Islet precursor cell (in vitro differentiated cells): ENCODE measurements at regions not wholly inside any gene's neighbourhood (a gene's known extent, or its start where the extent isn't known, plus 50 kb on each side); places are given as distances from the start of the nearest gene placed in this dataset.

Experiments
- DNase-seq: peaks from one replicate; pipeline ENCODE4 v3.0.0-alpha.2; 2018

DNA sequence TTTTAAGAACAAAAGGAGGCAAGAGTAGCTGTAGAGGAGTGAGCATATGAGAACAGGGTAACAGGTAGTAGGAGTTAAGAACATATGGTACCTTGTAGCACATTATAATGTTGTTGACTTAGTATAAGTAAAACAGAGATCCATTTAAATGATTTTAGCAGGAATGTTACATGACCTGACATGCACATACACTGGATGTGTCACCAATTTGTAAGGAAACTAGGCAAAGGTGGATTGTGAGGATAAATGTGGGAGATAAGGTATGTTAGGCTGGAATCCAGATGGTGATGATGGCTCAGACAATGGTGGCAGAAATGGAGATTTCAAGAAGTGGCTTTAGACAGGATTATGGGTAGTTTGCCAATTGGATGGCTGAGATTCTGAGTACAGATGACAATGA lies 443.1 kb upstream of the DAB2 start:
- DNase-seq, result no peak

DNA sequence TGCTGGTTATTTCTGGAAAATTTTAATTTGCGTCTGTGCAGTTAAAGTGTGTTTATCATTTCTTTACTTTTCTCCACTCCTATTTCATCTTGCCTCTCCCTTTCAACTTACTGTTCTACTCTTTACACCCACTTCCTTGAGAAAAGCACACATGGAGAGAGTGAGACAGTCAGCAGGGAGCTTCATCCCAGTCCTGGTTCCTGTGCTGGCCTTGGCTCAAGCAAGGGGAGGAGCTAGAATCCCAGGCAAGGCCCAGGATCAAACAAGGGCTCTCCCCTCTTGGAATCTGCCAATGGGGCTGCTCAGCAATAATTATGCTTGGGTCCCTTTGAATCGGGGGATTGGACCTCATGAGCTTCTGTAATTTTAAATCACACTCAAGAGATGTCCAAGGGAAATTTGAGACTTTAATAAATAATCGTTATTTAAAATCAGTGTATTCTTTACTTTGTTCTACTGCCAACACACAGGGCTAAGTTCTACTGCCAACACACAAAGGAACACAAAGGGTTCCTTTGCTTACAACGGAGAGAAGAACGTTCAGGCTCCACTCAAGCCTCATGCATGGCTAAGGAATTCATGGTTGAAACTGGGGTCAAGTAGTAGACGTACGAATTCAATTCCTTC lies 439.3 kb upstream of the DAB2 start:
- DNase-seq, result no peak

DNA sequence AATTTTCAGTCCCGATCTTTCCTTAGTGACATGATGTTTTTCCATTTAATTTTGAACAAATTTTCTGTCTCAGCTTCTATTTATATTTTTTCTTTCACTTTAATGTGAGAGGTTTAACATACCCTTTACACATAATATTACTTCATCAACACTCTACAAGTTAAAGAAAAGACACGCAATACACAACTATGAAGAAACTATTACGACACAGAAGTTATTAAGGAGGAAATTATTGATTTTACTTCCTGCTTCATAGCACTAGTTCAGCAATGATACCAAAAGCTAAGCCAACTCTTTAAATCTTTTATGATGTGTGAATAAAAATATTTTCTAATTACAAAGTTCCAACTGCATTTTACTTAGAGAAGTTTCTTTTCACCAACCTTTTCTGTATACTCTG lies 432.3 kb upstream of the DAB2 start:
- no peak for DNase-seq

DNA sequence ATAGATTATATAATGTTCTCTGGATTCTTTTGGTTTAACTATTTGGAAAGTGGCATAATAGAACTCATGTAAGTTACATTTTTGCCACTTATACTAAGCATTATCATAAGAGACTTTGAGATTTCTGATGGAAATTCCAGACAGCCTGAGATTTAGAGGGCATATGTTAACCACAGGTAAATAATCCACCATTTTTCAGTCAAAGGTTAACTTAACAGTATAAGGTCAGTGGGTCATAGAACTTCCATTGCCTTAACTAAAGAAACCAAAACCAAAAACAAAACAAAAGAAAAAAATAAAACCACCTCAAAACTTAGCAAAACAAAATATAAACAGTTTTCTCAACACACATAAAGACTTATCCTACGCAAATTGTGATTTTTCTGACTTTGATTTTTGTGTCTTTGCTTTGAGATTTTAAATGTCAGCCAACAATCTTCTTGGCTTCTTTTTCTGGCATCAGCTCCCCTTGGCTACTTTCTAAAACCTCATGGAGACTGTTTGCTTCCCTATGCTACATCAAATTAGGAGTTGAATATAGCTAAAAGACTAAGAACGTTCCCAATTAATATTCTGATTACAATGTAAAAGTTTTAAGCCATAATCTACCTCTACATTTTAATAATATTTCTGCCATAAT lies 430.1 kb upstream of the DAB2 start:
- no peak for DNase-seq

DNA sequence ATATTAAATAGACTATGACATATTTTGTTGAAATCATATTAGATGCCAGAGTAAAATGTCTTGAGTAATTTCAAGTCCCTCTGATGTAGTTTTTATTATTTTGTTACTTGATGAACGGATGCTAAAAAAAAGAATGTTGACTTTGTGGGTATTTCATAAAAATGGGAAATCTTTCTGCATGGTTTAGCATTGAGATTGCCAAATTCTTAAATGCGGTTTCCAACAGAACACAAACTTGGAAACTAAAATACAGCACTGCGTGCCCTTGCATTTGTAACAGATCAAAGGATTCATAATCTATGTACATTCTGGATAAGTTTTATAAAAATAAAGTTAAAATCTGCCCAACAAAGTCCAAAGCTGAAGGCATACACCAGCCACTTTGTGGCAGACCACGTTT lies 425.5 kb upstream of the DAB2 start:
- DNase-seq, result no peak

DNA sequence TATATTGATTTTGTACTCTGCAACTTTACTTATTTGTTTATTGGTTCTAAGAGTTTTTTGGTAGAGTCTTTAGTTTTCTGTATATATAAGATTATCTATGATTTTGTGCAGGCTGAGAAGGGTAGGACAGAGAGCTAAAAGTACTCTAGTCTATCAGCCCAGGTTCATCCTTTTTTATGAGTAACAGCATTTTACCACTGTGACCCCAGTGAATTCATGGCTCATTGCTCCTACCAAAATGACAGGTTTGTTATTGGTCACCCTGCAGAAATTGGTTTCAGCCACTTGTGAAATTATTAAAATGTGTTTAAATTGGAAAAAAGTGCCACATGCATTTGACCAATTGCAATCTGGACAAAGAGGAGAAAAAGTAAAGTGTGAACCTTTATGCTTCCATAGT lies 421.4 kb upstream of the DAB2 start:
- DNase-seq, result no peak

DNA sequence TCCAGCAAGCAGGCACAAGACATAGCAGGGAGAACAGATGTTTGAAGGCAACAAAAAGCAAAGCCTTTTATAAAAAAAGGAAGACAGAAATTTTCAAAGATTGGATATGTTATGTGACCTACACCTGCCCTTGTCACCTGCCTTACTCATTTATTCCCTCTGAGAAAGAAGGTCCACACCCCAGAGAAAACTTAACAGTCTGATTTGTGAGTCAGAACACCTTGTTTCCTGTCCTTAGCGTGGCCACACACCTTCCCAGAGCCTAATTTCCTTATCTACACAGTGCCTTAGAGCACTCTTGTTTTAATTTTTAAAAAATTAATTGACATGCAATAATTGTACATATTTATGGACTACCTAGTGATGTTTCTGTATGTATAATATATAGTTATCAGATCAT lies 419.0 kb upstream of the DAB2 start:
- no peak for DNase-seq

DNA sequence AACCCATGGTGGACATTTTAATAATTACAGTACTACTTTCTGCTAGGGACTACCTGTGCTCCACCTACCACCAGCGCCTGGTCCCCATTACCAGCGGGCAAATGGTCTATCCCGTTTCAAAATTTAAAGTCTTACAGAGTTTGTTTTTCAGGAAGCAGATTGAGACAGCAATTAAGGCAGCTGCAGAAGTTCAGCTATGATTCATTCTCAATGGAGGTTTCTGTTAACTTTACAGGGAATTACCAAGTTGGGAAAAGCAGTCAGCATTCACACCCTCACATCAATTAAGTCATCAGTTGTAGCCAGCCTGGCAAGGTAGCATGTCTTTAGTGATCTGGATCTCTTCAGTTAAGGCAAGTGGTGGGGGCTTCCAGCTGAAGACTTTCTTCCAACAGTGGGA lies 410.6 kb upstream of the DAB2 start:
- no peak for DNase-seq

DNA sequence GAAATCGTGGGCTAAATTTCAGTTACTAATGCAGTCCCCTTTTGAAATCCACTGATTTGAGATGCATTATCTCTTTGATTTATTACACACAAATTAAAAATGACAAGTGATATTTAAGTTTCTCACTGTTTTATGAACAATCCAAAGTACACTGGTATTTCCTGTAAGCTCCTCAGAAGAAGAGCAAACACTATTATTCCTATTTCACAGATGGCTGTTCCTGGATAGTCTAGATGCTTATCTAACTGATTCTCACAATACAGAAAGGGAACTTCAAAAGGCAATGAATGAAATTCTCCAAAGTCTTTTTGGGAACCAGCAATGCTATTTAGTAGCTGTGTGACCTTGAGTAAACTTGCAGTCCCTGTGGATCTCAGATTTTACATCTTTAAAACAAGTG lies 404.7 kb upstream of the DAB2 start:
- no peak for DNase-seq

DNA sequence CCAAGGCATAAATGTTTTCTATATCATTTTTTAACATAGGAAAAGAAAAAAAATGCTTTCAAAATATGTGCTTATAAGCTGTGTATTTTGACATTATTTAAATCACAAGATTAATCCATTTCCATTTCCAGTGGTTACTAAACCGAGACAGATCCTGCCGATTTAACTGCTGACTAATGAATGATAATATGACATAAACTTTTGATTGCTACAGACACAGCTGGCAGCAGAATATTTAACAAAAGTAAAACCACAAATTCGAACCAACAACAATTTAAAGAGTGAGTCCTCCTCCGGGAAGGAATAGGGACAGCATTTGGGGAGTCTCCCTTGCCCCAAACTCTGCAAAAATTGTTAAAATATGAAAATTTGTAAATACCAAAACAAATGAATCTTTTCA lies 401.3 kb upstream of the DAB2 start:
- DNase-seq, result no peak

DNA sequence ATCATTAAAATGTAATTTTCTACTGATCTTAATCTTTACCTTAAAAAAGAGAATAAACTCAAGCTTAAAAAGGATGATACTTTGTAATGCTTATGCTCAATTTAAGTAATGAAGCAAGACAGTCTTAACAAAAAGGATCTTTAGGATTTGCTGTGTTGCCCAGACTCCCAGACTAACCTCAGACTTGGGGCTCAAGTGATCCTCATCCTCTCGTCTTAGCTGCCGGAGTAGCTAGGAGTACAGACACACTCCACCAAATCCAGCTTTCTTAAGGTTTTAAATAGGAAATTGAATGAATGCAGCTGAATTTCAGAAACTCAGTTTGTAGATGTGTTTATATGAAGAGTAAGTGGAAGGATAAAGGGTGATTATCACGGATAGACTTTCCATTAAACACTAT lies 400.5 kb upstream of the DAB2 start:
- DNase-seq, result no peak

DNA sequence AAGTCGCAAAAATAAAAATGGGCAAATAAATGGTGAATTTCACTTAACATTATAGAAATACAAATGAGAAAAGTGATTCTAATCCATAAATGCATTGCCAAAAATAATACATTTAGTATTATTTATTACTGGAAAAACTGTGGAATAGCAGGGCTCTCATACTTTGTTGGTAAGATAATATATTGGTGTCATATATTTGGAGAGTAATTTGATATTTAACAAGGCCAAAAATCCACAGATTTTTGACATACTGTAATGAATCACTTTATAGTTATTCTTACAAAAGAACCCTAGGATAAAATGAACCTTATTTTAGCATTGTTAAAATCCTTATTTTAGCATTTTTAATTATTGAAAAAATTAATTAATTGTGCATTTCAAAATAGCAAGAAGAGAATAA lies 397.2 kb upstream of the DAB2 start:
- no peak for DNase-seq

DNA sequence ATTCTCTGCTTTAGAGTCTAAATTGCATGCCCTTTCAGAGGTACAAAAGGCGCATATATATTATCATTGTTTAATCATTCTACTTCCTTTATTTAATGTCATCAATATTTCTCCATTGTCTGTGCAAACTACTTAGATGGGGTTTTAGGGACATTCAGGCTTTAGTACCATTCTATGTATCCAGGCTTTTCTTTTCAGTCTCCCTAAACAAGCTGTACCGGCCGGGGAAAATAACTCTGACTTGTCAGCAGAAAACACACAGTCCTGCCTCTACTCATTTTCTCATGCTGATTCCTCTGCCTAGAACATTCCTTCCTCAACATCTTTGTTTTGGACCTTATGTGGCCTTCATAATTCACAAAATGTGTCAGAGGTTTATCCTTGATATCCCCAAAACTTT lies 392.1 kb upstream of the DAB2 start:
- DNase-seq, result no peak

DNA sequence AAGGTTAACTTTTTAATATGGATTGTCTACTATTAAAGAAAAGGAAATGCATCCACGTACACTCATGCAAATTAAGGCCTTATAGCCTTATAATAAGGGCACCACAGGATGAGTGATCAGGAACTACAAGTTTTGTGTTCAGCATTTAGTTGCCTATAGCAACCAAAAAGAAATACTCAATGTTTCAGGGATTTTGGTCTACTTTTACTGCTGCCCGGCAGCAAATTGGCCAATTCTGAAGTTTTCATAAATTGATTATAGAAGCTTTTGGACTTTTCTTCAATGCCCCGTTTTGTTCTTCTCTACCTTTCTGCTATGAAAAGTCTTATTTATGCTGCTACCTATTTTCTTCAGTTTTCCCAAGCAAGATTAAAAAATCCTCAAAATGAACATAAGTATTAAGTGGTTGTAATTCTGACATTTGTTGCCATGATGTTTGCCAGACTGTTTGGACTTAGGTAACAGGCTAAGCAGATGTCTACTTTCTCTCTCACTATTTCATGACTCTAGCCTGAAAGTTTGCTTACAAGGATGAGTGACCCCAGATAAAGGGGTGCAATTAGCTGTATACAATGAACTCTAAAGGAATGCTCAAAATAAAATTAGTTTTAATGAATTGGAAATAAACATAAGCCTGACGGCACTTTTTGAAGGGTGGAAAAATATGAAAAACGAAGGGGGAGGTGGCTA lies 391.5 kb upstream of the DAB2 start:
- no peak for DNase-seq

DNA sequence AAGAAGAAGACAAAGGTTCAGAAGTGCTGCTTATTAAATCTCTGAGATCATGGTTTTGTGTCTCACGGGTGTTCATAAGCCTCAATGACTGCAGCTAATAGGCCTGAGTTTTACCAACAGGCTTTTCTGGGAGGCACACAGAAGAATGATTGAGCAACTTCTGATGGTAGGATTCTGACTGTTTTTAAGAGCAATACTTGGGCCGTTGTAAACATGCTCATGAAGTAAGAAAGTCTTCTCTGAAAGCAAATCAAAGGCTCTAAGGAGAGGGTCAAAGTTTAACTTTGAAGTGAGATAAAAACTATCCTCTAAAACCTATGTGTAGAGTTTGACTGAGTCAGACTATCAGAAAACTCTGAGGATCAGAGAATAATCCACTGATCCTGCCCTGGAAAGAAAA lies 390.9 kb upstream of the DAB2 start:
- DNase-seq, result no peak

DNA sequence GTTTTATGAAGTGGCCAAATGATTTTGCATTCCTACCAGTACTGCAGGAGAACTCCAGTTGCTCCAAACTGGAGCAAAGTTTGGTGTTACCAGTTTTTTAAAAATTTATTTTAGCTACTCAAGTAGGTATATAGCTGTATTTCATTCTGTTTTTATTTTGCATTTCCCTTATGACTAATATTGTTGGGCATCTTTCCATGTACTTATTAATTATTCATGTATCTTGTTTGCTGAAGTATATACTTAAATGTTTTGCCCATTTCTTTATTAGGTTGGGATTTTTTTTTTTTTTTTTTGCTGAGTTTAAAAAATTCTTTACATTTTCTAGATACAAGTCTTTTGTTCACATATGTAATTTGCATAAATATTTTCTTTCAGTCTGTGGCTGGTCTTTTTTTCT lies 386.6 kb upstream of the DAB2 start:
- no peak for DNase-seq

DNA sequence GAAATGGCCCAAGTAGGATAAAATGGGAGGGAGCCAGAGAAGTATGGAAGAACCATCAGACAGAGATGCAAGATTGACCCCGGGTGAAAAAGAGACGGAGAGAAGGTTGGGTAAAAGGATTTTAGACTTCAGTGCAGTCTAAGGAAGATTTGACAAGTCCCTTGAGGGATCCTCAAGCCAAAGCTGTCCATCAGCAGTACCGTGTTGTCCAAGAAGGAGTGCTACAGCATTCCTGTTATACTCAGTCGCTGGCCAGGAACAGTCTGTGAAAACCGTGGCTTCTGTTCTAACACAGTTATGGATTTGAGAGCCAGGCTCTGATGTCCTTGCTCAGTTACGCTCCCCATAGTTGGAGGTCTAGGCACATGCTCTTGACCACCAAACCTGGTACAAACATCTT lies 383.9 kb upstream of the DAB2 start:
- DNase-seq, result no peak

DNA sequence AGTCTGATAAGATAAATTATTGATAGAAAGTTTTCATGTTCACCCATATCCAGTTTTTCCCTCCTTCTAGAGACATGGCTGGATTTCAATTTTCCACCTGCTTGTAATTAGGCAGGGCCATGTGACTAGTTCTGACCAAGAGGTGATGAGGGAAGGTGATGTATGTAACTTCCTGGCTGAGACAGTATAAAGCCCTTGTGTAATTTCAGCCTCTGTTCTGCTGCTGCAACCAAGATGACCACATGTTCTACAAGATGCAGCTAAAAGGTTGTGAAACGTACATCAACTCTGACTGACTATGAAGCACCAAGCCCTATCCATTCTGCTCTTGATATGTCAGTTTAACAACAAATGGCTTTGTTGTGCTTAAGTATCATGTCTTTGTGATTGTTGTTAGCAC lies 376.5 kb upstream of the DAB2 start:
- DNase-seq, result no peak

DNA sequence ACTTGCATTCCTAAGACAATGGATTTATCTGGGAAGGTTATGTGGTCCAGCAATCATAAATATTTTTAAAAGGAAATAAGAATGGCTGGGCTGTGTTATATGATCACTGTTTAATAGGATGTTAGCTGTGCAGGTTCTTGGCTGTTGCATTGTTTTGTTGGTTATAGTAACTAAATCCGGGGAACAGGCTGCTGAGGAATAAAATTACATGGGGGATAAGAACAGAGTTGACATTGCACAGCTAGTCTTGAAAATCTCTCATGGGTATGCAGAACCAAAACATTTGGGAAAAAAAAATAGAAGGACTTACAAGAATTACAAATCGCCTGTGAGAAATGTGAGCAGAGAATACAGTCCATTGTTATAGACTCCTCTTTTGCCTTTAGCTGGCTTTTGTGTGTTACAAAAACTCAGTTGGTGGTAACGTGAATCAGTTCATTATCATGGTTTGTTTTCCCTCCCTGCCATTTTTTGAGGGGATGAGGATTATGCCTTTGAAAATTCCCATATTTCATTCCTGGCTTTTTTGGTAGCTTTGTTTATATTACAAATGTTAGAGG lies 375.3 kb upstream of the DAB2 start:
- DNase-seq, result no peak

DNA sequence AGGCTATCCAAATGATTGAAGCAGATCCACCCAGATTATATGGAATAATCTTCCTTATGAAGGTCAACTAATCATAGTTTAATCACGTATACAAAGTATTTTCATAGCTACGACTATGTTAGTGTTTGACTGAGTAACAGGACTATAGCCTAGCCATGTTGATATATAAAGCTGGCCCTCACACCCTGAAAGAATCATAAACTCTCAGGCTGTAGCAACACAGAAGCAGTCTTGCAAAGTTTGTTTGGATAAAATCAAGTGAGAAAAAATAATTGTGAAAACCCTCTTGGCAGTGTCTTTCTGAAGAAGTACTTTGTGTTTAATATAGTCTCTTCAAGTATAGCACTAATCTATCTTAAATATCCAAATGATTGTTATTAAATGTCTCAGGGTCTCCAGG lies 374.5 kb upstream of the DAB2 start:
- DNase-seq, result no peak

DNA sequence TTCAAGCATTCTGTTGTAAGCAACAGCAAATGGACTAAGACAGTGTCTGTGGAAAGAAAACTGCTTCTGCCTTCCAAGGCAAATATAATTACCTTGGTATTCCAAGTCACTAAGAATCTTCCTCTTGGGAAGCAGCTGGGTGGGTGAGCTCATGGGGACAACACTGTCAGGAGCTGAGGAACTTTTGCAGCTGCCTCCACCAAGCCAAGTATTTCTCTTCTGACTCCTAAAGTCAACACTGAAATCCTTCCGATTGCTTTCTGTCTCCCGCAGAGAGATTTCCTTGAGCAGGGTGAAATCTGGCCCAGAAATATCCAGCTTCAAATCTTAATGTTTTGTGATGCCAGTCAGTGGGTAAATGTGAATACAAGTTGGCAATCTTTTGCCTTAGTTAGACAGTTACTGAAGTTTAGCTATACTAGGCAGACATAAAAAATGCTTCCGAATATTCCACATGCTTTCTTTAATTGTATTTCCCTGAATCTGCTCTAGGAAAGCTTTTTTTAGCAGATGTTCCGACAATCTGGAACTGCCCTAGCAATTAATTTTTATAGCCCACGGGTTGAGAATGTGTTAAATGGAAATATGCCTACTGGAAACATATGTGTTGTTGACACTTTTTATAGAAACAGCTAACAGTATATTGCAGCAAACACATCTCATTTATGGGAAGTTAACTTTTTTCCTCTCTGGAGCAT lies 369.9 kb upstream of the DAB2 start:
- DNase-seq, result no peak

DNA sequence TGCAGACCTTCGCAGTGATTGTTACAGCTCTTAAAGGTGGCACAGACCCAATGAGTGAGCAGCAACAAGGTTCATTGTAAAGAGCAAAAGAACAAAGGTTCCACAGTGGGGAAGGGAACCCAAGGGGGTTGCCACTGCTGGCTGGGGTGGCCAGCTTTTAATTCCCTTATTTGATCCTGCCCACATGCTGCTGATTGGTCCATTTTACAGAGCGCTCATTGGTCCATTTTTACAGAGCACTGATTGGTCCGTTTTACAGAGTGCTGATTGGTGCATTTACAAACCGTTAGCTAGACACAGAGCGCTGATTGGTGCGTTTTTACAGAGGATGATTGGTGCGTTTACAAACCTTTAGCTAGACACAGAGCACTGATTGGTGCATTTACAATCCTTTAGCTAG lies 360.6 kb upstream of the DAB2 start:
- DNase-seq, result no peak

DNA sequence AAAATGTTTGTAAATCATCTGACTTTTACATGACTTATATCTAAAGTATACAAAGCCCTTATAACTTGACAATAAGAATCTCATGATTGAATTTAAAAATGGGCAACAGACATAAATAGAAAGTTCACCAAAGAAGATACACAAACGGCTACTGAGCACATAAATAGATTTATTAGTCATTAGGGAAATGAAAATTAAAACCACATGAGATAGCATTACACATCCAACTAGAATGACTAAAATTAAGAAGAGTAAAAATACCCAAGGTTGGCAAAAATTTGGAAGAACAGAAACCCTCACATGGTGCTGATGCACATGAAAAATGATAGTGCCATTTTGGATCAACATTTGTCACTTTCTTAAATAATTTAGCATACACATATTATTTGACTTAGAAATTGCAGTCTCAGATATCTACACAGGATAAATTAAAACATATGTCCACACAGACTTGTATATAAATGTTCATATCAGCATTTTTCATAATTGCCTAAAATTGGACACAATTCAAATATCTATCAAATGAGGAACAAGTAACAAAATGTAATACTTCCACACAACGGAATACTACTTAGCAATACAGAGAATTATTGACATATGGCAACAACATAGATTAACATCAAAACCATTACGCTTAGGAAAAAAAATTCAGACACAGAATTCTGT lies 359.1 kb upstream of the DAB2 start:
- no peak for DNase-seq
